Spleen (tissue), 7 donors: ENCODE measurements at regions not wholly inside any gene's neighbourhood (a gene's known extent, or its start where the extent isn't known, plus 50 kb on each side); places are given as distances from the start of the nearest gene placed in this dataset.

ENCODE experiments used
- POLR2A ChIP-seq, 3 donors: fragments of 450-650 bp; IDR thresholded peaks; one replicate each; pipeline ENCODE4 v1.5.1; 2017; ENCODE audit warnings: antibody characterized with exemption in 3 of 3, mild to moderate bottlenecking in 1 of 3
- TF ChIP-seq, protein P1 (sequence below), 11 experiments: fragments of 200-600 bp in 7 of 11; fragments of 450-650 bp in 4 of 11; sonication (generic) in 4 of 11; IDR thresholded peaks in 8 of 11; conservative IDR thresholded peaks in 3 of 11; 1 replicate in 7 of 11; 2 replicates in 4 of 11; pipeline versions ENCODE4 v1.4.0 to v1.8.0; 2016 to 2021; ENCODE audit warnings: antibody characterized with exemption in 11 of 11, inconsistent platforms in 4 of 11, mild to moderate bottlenecking in 1 of 11
- donor health status: DM: no; HTN: no; CAD: no; lungs with moderate emphysema.
- donor health status: DM: no; HTN: no; CAD: no.
- donor health status: DM: no; HTN: no; CAD: no.

DNA sequence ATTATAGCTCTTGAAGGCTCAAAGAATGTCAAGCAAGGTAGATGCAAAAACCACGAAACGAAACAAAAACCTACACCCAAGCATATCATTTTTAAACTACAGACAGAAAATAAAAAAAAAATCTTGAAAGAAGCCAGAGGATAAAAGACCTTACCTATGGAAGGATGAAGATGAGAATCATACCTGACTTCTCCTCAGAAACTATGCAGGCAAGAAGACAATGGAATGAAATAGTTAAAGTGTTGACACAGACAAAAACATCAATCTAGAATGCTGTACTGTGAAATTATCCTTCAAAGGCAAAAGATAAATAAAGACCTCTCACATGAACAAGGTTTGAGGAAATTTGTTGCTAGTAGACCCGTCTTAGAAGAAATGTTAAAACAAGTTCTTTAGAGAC is 372.0 kb downstream of the ZIC4 start:
- TF ChIP-seq, protein P1, sequence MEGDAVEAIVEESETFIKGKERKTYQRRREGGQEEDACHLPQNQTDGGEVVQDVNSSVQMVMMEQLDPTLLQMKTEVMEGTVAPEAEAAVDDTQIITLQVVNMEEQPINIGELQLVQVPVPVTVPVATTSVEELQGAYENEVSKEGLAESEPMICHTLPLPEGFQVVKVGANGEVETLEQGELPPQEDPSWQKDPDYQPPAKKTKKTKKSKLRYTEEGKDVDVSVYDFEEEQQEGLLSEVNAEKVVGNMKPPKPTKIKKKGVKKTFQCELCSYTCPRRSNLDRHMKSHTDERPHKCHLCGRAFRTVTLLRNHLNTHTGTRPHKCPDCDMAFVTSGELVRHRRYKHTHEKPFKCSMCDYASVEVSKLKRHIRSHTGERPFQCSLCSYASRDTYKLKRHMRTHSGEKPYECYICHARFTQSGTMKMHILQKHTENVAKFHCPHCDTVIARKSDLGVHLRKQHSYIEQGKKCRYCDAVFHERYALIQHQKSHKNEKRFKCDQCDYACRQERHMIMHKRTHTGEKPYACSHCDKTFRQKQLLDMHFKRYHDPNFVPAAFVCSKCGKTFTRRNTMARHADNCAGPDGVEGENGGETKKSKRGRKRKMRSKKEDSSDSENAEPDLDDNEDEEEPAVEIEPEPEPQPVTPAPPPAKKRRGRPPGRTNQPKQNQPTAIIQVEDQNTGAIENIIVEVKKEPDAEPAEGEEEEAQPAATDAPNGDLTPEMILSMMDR (IDR thresholded peaks at IDR 0.05 in 8 of 11, conservative IDR thresholded peaks at IDR 0.05 in 3 of 11), result no peak
- TF ChIP-seq POLR2A (IDR thresholded peaks at IDR 0.05), result no peak
